RWPE1 (cell line): ENCODE measurements at regions not wholly inside any gene's neighbourhood (a gene's known extent, or its start where the extent isn't known, plus 50 kb on each side); places are given as distances from the start of the nearest gene placed in this dataset.

Source experiments
- CTCF ChIA-PET: fragments of 350-600 bp; sonication (Branson Sonifier 250); formaldehyde crosslinking; extraction: SDS; loops from one replicate; lab custom pipeline; 2021; lab: Yijun Ruan, JAX
- POLR2A ChIA-PET: fragments of 400-600 bp; formaldehyde crosslinking; extraction: SDS; loops from one replicate; lab custom pipeline; 2020; ENCODE audit warnings: antibody characterized with exemption; ENCODE audit not compliant: low non-redundant PET; lab: Yijun Ruan, JAX
- DNase-seq: peaks from one replicate; pipeline ENCODE4 v3.0.0; 2012; ENCODE audit warnings: low spot score
- H3K27ac ChIP-seq: fragments of 450-650 bp; 2 replicates; pipeline ENCODE4 v1.5.1; 2017
- TF ChIP-seq, protein P1 (sequence below): fragments of 450-650 bp; conservative IDR thresholded peaks from 2 replicates; pipeline ENCODE4 v1.5.1; 2017; ENCODE audit warnings: low read depth, mild to moderate bottlenecking

DNA sequence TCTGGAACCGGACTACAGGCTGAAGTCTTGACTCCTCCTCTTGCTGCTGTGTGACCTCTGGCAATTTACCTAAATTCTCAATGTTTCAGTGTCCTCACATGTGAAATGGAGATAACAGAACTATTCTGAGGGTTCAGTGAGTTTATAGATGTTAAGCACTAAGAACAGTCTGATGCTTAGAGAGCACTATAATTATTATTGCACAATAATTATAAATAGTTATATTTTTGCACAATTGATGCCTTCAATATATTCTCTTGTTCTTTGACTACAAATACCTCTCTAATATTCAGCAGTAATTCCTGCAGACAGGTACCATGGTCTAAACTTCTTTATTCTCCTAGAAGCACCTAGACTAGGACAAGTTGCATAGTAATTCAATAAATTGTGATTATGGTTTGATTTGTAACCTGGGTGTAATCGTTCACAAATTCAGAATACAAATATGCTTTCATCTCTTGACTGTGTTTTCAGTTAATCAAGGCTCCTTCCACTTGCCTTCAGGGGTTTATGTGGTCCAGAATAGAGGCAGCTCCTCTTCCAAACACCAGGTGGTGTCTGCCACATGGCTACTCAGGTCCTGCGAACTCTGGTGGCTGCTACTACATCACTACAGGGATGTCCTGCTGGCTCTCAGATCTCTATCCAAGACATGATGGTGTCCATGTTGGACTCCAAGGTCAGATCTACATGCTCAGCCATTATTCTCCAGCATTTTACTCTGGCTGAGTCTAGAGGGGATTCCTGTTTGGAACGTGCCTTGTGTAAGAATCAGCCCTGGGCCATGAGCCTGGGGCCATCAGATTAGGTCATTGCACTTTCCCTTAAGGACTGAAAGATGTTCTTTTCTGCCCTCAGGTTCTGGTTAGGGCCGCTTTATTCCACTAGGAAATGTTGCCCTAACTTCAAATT is 103.4 kb downstream of the QRFPR start:
- TF ChIP-seq, protein P1, sequence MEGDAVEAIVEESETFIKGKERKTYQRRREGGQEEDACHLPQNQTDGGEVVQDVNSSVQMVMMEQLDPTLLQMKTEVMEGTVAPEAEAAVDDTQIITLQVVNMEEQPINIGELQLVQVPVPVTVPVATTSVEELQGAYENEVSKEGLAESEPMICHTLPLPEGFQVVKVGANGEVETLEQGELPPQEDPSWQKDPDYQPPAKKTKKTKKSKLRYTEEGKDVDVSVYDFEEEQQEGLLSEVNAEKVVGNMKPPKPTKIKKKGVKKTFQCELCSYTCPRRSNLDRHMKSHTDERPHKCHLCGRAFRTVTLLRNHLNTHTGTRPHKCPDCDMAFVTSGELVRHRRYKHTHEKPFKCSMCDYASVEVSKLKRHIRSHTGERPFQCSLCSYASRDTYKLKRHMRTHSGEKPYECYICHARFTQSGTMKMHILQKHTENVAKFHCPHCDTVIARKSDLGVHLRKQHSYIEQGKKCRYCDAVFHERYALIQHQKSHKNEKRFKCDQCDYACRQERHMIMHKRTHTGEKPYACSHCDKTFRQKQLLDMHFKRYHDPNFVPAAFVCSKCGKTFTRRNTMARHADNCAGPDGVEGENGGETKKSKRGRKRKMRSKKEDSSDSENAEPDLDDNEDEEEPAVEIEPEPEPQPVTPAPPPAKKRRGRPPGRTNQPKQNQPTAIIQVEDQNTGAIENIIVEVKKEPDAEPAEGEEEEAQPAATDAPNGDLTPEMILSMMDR: no peak
- ChIA-PET POLR2A (no interaction called here), CTCF (interaction anchor here (1.0 kb wide), 1 partner anchor 93 kb away, joined by 4 read pairs; no protein-coding TSS in a partner anchor)
- peak; percentile 13 for DNase-seq
- no peak overlapping the region for H3K27ac ChIP-seq

DNA sequence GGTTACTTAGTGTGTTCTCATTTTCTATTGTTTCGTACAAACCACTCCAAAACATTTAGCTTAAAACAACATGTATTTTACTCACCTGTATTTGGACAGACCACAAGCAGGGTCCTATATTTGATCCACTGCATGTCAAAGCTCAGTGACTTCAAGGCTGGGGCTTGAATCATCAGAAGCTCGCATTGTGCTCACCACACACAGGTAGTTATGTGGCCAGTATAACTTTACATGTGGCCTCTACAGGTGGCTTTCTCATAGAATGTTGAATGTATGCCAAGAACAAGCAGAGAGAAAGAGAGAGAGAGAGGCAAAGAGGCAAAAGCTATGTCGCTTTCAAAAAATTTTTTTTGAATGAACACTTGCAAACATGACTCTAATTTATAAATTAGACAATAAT is 107.6 kb downstream of the QRFPR start:
- H3K27ac ChIP-seq: no peak overlapping the region
- DNase-seq: no peak
- ChIA-PET CTCF (no interaction called here), POLR2A (no interaction called here)
- TF ChIP-seq, protein P1: no peak

DNA sequence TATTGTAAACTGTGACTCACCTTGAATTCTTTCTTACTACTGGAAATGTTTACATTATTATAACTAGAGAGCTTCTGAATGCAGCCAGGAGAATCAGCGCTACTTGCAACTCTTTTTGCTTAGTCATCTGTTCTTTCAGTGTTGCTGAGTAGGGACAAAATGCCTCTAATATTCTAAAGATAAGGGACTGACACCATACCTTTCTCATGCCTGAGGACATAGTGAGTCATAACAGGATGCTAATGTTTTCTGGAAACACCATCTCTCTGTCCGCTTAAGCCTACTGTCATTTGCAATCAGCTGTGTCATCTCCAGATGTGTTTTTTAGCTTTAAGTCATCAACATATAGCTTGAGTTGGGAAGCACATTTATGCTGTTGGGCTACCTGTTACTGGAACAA is 108.3 kb downstream of the QRFPR start:
- TF ChIP-seq, protein P1: no peak
- no peak overlapping the region for H3K27ac ChIP-seq
- CTCF ChIA-PET: no interaction called here
- peak; percentile 57 for DNase-seq
- POLR2A ChIA-PET: no interaction called here

DNA sequence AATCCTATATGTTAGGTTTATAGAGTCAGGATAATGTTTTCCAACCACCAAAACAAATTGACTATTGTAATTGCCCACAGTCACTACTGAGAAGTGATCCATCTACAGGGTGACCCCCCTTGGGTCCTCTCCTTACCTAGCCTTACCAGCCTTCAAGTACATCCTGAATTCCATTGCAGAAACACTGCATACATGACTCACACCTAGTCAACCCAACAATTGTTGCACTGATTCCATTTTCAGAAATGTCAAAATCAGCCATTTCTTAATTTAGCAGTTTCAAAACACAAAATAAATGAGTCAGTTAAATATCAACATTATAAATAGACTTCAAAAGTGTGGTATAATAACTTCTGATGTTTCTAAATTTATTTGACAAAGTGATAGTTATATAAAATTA is 106.3 kb upstream of the TNIP3 start:
- ChIA-PET CTCF (no interaction called here), POLR2A (no interaction called here)
- DNase-seq: no peak
- TF ChIP-seq, protein P1: no peak
- no peak overlapping the region for H3K27ac ChIP-seq

DNA sequence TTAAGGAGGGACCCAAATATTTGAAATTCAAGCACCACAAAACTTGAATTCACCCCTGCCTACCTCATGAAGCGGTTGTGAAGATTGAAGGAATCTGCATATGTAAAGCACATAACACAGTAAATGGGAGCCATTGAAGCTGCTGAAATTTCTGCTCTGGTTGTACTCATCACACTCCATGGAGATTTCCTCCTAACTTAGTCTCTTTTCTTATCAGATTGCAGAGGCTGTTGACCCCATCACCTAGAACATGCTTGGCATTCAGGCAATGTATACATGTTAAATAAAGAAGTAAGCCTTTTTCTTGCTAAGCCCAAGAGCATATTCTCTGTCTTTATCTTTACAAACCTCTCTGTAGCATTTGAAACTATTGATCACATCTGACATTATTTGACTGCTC is 104.9 kb upstream of the TNIP3 start:
- no peak for DNase-seq
- ChIA-PET CTCF (no interaction called here), POLR2A (no interaction called here)
- TF ChIP-seq, protein P1: no peak
- no peak overlapping the region for H3K27ac ChIP-seq

DNA sequence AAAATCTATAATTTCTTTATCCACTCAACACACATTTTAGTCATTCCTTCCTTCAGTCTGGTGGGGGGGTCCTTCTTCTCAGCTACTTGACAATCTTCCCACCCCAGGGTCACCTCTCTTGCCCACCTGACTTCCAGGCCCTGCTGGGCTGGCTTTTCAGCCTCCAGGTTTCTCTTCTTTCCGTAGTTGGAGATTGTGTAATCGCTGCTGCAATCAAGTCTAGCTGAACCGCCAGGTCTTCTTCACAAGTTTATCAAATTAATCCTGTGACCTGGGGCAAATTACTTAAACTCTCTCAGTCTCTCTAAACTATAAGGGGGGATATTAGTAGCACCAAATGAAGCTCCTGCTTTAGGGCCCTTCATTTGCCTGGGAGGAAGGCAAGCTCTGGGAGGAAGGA is 102.9 kb upstream of the TNIP3 start:
- ChIA-PET POLR2A (no interaction called here), CTCF (no interaction called here)
- no peak overlapping the region for H3K27ac ChIP-seq
- DNase-seq: no peak
- TF ChIP-seq, protein P1: no peak
